ENCODE measurements at regions not wholly inside any gene's neighbourhood (a gene's known extent, or its start where the extent isn't known, plus 50 kb on each side); places are given as distances from the start of the nearest gene placed in this dataset.

- TF ChIP-seq CTCF (IDR thresholded peaks at IDR 0.05) (no peak), POLR2A (IDR thresholded peaks at IDR 0.05) (no peak)
Observed at GRCh38 chr10:53064614-53065013, 292.0 kb upstream of the MBL2 start.
